ENCODE measurements at regions not wholly inside any gene's neighbourhood (a gene's known extent, or its start where the extent isn't known, plus 50 kb on each side); places are given as distances from the start of the nearest gene placed in this dataset.

DNA sequence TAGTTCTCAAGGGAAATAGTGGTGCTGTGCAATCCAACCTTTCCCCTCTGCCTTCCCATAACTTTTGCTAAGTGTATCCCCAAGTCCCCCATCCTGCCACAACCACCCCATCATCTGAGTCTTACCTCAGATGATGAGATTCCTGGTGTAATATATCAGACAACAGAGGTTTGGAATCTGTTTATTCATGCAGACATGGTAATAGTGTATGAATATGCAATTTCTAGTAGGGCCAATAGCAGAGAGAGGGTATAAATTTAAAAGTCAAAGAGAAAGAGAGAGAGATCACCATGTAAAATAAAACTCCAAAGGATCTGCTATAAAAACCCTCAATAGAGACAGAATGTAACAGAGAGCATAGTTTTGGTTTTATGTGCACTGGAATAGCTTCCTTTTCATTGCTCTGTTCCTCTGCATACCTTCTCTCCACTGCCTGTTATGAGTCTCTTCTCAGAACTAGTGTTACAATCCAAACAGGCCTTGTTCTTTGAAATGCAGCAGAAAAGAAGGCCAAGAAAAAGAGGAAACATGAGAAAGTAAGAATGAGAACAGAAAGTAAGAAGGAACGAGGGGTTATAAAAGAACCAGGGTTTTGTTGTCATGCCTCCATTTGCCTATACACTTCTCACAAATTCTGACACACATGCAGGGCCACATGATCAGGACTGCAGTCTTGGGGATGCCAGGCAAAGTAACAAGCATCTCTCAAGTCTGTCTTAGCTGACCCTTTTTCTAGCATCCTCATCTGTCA lies 278.0 kb downstream of the CETN3 start:
- no peak overlapping the region for H4K5ac ChIP-seq (ENCODE audit: low read depth, low read length)
- no peak overlapping the region for H2BK5ac ChIP-seq (ENCODE audit: low read depth, low read length, poor library complexity, severe bottlenecking)
- no peak overlapping the region for H4K8ac ChIP-seq (ENCODE audit: low read depth in 2 of 2, low read length in 2 of 2)
- in situ Hi-C loops (cut with MboI; ENCODE audit: low sequenced_read_pairs) (no loop called here), dilution Hi-C loops (cut with HindIII; ENCODE audit: low sequenced_read_pairs, unreplicated experiment) (no loop called here), intact Hi-C loops (cut with micrococcal nuclease) (no loop called here)
- peaks cover 10% of the 10 kb centered on the region for H3K9me3 ChIP-seq (ENCODE audit: control insufficient read depth, insufficient read depth, low read length)
- ChIA-PET CTCF (no interaction called here), POLR2A (ENCODE audit: unreplicated experiment) (no interaction called here)
- no peak overlapping the region for H3K4me2 ChIP-seq (ENCODE audit: low read depth, low read length)
- no peaks in the 10 kb centered on the region for H3K36me3 ChIP-seq (ENCODE audit: control insufficient read depth, insufficient read depth, low read length)
- H3K56ac ChIP-seq (ENCODE audit: extremely low read depth, insufficient read depth, low read length) = no peak overlapping the region
- H2AK9ac ChIP-seq (replicated peaks; ENCODE audit: low read depth, low read length, poor library complexity) = no peak overlapping the region
- H3K23ac ChIP-seq (ENCODE audit: low read depth, low read length) = no peak overlapping the region
- no peak overlapping the region for H3K9ac ChIP-seq (ENCODE audit: low read depth, low read length)
- no peaks in the 10 kb centered on the region for H3K27me3 ChIP-seq (ENCODE audit: control insufficient read depth, insufficient read depth, low read length)
- H4K20me1 ChIP-seq (ENCODE audit: insufficient read depth, low read length) = no peaks in the 10 kb centered on the region
- no peaks in the 10 kb centered on the region for H3K9me1 ChIP-seq (ENCODE audit: insufficient read depth, low read length)
- H4K91ac ChIP-seq (ENCODE audit: insufficient read depth, low read depth, low read length) = no peak overlapping the region
- H3K27ac ChIP-seq (ENCODE audit: insufficient read depth, low read length) = no peak overlapping the region
- no peak overlapping the region for H2AK5ac ChIP-seq (ENCODE audit: low read depth, low read length)
- no peak overlapping the region for H3K4me3 ChIP-seq (ENCODE audit: insufficient read depth, low read depth, low read length)
- H3K4ac ChIP-seq (ENCODE audit: low read depth, low read length) = no peak overlapping the region
- H3K14ac ChIP-seq (replicated peaks; ENCODE audit: low read depth, low read length) = no peak overlapping the region
- TF ChIP-seq NFE2L2 (IDR thresholded peaks at IDR 0.05; ENCODE audit: low read depth, low read length) (no peak), RFX5 (IDR thresholded peaks at IDR 0.05; ENCODE audit: low read depth, low read length) (no peak), BHLHE40 (IDR thresholded peaks at IDR 0.05; ENCODE audit: low read depth, low read length) (no peak), MAFK (IDR thresholded peaks at IDR 0.05; ENCODE audit: low read depth, low read length) (no peak), CEBPB (IDR thresholded peaks at IDR 0.05; ENCODE audit: low read depth, low read length) (no peak), SMC3 (IDR thresholded peaks at IDR 0.05; ENCODE audit: low read depth, low read length) (no peak), RCOR1 (IDR thresholded peaks at IDR 0.05; ENCODE audit: insufficient replicate concordance, low read length) (no peak), MAZ (IDR thresholded peaks at IDR 0.05; ENCODE audit: borderline replicate concordance, low read depth, low read length) (no peak), USF2 (IDR thresholded peaks at IDR 0.05; ENCODE audit: low read depth, low read length) (no peak), POLR2A (IDR thresholded peaks at IDR 0.05; ENCODE audit: low read depth, low read length) (no peak), RAD21 (IDR thresholded peaks at IDR 0.05; ENCODE audit: low read length) (no peak)
- TF ChIP-seq, protein P1, sequence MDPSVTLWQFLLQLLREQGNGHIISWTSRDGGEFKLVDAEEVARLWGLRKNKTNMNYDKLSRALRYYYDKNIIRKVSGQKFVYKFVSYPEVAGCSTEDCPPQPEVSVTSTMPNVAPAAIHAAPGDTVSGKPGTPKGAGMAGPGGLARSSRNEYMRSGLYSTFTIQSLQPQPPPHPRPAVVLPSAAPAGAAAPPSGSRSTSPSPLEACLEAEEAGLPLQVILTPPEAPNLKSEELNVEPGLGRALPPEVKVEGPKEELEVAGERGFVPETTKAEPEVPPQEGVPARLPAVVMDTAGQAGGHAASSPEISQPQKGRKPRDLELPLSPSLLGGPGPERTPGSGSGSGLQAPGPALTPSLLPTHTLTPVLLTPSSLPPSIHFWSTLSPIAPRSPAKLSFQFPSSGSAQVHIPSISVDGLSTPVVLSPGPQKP (IDR thresholded peaks at IDR 0.05; ENCODE audit: borderline replicate concordance, low read depth, low read length) = no peak
- no peak overlapping the region for H2AFZ ChIP-seq (replicated peaks; ENCODE audit: low read length, poor library complexity)
- DNase-seq (no peak), ATAC-seq (ENCODE audit: low read depth) (no peak)
- 40% methylated on average over 1 of the region's 1 CpG; no CpG with 5 or more reads in 1 of the 2 experiments for WGBS, 2 experiments (ENCODE audit: extremely low coverage in 2 of 2, insufficient read length in 1 of 2)
- H3K79me1 ChIP-seq (ENCODE audit: low read depth in 1 of 2, low read length in 2 of 2) = no peaks in the 10 kb centered on the region
- BruUV-seq (replicated peaks) = no TSS peak
- no peak overlapping the region for H2BK15ac ChIP-seq (ENCODE audit: low read depth, low read length)
- H3K18ac ChIP-seq (ENCODE audit: low read depth, low read length) = no peak overlapping the region
- H2BK120ac ChIP-seq (ENCODE audit: low read depth, low read length) = no peak overlapping the region
- no peaks in the 10 kb centered on the region for H3K4me1 ChIP-seq (ENCODE audit: control insufficient read depth, insufficient read depth, low read length)
- no peak overlapping the region for H2BK20ac ChIP-seq (ENCODE audit: low read depth, low read length)
